GM19438 (cell line): ENCODE measurements at regions not wholly inside any gene's neighbourhood (a gene's known extent, or its start where the extent isn't known, plus 50 kb on each side); places are given as distances from the start of the nearest gene placed in this dataset.
"Not testable (repeated sequence)": the region's sequence is repeated elsewhere in the genome, so short reads cannot be mapped to it uniquely, and the experiment has no call there.

Source experiments
- ATAC-seq: cut with Tn5 transposase; IDR thresholded peaks from one replicate; pipeline ENCODE4 v1.9.1; 2021; ENCODE audit warnings: low read depth; ENCODE audit not compliant: unreplicated experiment

GRCh38 chr14:89056394-89056793 lies 231.9 kb downstream of the TTC8 start:
- no peak for ATAC-seq

- no peak for ATAC-seq
Measured at GRCh38 chr14:89058697-89059096, 234.2 kb downstream of the TTC8 start.

- no peak for ATAC-seq
Measured at GRCh38 chr14:89060191-89060590, 235.7 kb downstream of the TTC8 start.

- no peak for ATAC-seq
Measured at GRCh38 chr14:89061696-89062095, 237.2 kb downstream of the TTC8 start.

GRCh38 chr14:89065879-89066278 lies 241.4 kb downstream of the TTC8 start:
- ATAC-seq, result no peak

- ATAC-seq, result no peak
Measured at GRCh38 chr14:89067293-89067972, 243.0 kb downstream of the TTC8 start.

GRCh38 chr14:89078021-89078795 lies 253.8 kb downstream of the TTC8 start:
- no peak for ATAC-seq

GRCh38 chr14:89085231-89085731 lies 260.8 kb downstream of the TTC8 start:
- ATAC-seq, result no peak

- no peak for ATAC-seq
Measured at GRCh38 chr14:89085737-89086382, 261.4 kb downstream of the TTC8 start.

GRCh38 chr14:89088530-89088929 lies 264.1 kb downstream of the TTC8 start:
- ATAC-seq, result no peak

- no peak for ATAC-seq
Measured at GRCh38 chr14:89089330-89089729, 264.9 kb downstream of the TTC8 start.

GRCh38 chr14:89091781-89092180 lies 267.3 kb downstream of the TTC8 start:
- ATAC-seq, result no peak

- no peak for ATAC-seq
Measured at GRCh38 chr14:89093083-89093730, 268.8 kb downstream of the TTC8 start.

GRCh38 chr14:89095036-89095435 lies 270.6 kb downstream of the TTC8 start:
- ATAC-seq, result no peak

GRCh38 chr14:89096946-89097345 lies 272.5 kb downstream of the TTC8 start:
- ATAC-seq, result no peak

GRCh38 chr14:89098254-89098653 lies 273.8 kb downstream of the TTC8 start:
- ATAC-seq, result no peak

GRCh38 chr14:89104171-89104817 lies 279.8 kb downstream of the TTC8 start:
- ATAC-seq, result not testable (repeated sequence)

GRCh38 chr14:89104861-89105260 lies 280.4 kb downstream of the TTC8 start:
- not testable (repeated sequence) for ATAC-seq
